HG03095 (cell line): ENCODE measurements at regions not wholly inside any gene's neighbourhood (a gene's known extent, or its start where the extent isn't known, plus 50 kb on each side); places are given as distances from the start of the nearest gene placed in this dataset.

Experiments
- ATAC-seq: cut with Tn5 transposase; IDR thresholded peaks from one replicate; pipeline ENCODE4 v1.9.1; 2021; ENCODE audit warnings: moderate library complexity; ENCODE audit not compliant: unreplicated experiment

DNA sequence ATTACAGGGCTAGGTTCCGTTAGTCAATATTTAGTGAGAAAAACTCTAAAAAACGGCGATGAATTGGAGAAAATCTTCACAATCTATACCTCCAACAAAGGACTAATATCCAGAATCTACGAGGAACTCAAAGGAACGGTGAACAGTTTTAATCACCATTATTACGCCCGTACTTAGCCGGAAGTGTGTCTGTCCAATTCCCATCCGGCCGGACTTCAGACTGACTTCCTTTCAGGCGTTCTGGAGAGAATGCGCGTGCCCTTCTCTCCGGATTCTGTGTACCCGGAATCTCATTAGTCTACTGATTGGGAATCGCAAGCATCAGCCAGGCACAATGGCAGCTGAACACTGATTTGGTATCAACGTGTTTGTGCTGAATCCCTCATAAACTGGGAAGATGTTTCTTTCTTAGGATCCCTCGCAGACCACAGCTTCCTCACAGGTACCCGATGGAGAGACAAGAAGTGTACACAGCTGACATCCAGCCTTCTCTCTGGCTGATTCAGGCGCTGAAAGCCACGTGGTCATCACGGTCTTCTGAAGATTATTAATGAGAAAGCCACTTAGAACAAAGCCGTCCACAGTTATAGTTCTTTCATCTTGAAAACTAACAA, 239.9 kb downstream of the ZNF516 start:
- ATAC-seq = no peak

DNA sequence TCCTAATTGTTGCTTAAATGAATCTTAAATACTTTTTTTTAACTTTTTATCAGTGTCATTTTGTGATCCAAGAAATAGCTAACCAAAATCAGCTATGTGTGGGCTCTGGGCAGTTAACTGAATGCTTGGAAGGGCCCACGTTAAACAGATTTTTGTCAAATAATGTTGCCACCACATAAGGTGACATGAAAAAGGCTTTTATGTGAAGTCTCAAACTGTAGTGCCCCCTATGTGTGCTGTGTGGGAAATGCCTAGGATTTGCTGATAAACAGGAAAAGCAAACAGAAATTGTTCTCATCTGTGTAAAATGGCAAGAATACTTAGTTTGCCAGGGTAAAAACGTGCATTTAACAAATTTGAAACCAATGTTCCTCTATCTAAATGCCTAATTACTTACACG, 242.2 kb downstream of the ZNF516 start:
- ATAC-seq = no peak

DNA sequence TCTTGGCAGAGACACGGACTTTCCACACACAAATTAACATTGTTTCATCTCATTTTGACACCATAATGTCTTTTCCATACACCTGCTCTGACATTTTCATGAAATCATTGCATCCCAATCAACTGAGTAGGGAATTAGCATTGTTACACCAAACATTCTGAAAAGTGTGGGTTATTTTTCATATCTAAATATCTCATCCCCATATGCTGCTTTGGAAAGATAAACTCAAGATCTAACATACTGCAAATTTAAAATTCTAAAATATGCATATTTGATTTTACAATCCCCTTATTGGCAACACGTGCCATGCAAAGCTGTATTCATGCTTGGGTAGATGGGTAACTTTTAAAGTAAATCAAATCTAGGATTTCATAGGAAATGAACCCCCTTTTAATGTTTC, 242.9 kb downstream of the ZNF516 start:
- ATAC-seq = no peak

DNA sequence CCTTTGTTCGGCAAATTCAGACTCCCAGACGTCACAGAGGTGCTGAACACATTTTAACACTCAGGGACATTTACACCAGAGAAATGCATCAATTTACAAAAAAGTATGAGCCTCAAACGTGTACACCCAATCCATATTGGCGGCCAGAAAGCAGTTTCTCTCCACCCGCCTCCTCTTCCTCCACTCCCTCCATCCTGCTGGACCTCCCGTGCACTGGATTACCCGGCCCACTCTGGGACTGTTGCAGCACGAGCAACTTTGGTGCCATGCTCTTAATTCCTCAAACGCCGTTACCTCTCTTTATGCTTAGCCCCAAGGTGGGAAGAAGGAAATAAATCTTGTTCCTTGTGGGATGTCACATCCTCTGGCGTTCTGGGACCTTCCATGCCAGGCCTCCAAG, 243.4 kb downstream of the ZNF516 start:
- no peak for ATAC-seq

DNA sequence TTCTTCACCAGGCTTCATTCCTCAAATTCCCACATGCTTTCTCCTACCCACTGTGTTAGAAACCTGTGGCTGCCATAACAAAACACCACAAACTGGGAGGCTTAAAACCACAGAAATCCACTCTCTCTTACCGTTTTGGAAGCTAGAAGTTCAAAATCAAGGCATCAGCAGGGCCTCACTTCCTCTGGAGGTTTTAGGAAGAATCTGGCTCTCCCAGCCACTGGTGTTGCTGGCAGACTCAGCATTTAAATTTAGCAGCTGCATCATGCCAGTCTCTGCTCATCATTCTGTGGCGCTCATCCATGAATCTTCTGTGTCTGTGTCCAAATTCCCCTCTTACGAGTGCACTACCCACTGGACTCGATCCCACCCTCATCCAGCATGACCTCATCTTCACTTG, 248.5 kb downstream of the ZNF516 start:
- no peak for ATAC-seq

DNA sequence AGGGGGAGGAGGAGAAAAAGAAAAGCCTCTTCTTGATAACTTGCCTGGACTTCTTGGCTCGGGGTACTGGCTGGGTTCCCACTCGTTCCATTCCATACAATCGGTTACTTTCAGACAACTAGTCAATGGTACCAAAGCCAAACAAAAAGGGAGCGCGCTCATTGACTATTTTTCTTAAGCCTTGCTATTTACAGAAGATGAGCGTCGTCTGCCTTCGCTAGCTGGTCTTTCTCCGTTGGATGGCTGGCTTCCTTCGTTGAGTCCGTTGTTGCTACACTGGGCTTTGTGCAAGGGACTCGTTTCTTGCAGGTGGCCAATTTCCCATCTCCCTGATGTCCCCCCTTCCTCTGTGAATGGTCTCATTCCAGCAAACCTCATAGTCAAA, 260.4 kb downstream of the ZNF516 start:
- no peak for ATAC-seq

DNA sequence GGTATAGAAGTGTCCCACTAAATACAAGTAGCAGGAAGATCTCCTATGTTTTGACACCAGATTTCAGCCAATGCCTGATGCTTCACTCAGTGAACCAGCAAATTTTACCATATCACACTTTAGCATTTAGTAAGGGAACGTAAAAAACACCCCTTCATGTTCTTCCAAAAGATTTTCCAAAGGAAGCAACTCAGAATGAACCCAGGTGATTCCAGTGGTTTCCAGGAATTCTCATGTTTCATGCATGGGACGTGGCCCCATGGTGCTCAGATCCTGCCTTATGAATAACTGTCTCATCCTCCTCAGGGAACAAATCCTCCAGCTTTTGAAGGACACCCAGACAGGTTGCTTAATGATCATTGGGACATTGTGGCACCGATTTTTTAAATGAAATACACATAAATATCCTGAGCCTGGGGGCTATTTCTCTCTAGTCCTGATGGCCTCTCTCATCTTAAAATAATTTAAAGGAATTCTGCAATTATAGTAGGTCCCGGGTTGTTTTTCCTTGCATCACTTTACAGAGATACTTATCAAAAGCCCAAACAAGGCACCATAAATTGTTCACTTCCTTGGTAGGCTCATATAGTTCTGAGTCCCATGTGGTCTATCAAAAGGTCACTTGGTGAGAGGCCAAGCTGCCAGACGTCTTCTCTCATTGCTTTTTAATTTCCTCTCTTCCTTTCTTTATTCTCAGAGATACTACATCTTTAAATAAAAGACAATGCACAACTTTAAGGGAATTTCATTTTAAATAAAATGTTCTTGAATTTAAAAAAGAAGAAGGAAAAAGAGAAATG, 261.0 kb downstream of the ZNF516 start:
- no peak for ATAC-seq

DNA sequence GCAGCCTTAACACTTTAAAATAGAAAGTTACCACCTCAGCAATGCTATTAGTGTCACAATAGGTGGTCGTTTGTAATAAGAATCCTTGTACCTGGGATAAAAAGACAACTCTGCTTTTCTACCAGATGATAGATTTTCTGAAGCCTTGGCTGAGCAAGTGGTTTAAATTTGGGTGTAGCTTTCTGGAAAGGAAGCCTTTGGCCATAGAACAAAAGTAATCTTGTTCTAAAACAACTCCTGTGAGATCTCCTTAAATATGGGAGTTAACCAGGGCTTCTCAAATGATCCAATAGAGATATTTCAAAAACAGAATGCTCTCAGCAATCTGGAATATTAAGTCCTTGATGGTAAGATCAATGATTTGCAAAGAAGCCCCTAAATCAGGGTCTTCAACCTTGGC, 261.6 kb downstream of the ZNF516 start:
- ATAC-seq = no peak

DNA sequence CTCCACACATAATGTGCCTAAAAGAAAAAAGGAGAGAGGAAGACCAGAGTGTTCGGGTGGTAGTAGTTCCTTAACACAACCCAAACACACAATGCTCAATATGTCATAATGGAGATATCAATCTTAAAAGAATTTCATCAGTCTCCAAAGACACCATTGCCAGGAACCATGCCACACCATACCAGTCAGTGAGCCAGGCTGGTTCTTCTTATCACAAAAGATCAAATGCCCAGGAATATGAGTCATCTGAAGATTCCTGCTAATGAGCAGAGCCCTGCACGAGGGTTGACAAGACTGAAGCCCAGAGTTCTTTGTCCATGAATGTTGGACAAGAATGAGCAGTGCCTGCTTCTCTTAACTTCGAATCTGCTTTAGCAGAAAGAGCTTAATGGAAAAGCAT, 262.3 kb downstream of the ZNF516 start:
- ATAC-seq = no peak

DNA sequence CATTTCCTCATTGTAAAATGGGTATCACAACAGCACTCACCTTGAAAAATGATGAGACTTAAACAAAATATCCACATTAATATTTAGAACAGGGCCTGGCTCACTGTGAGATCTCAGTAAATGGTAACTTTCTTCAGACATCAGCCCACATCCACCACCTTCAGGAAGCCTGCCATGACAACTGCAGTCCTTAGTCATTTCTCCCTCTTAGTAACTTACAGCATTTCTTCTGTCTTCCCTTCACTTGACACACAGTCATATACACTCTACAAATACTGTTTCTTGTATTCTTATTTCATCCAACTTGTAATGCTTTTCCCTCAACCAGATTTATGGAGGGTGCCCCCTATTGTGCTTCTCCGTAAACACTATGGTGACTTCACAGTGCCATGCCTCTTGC, 263.0 kb downstream of the ZNF516 start:
- ATAC-seq = no peak

DNA sequence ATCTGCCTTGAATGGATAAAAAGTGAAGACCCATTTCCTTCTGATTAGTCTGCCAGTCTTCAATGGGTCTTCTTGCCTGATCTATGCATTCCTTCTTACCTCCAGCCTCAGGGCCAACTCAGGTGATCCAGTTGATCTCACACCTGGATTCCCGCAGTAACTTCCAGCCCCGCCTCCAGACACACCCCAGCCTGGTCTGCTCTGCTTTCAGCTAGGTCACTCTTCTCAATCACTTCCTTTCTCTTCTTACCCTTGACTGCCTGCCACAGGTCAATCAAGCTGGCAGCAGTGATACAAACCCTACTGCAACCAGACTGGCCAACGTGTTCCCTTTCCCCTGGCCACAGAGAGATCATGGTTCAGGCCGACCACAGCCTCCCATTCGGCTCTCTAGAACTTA, 263.6 kb downstream of the ZNF516 start:
- ATAC-seq = no peak

DNA sequence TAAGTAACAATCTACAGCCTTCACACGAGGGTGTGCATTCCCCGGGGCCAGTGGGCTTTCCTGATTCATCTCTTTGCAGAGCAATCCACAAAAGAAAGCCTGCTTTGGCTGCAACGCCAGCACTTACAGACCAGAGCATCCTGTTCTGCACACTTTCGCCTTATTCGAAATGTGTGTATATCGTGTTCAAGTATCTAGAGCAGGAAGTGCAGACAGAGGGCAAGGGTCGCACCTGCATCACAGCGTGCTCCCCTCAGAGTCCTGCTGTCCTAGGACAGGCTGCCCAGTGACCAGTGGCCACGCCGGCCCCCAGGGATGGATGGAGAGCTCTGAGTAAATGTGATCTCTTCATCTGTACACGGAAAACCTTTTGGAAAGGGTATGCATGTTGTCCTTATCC, 264.3 kb downstream of the ZNF516 start:
- no peak for ATAC-seq

DNA sequence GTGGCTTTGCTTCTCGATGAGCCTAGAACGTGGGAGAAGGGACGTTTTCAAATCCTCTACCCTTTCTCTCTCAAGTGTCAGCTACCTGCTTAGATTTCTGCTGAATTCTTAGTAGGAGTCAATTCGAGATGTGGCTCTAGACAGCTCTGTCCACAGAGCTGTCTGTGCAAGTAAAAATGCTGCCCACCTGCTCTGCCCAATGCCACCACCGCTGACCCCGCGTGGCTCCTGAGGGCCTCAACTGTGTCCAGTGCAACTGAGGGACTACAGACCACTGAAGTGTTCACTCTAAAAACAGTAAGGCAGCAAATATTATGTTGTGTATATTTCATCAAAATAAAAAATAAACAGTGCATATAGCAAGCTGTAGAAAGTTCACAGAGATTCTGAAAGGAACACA, 266.3 kb downstream of the ZNF516 start:
- ATAC-seq = no peak

DNA sequence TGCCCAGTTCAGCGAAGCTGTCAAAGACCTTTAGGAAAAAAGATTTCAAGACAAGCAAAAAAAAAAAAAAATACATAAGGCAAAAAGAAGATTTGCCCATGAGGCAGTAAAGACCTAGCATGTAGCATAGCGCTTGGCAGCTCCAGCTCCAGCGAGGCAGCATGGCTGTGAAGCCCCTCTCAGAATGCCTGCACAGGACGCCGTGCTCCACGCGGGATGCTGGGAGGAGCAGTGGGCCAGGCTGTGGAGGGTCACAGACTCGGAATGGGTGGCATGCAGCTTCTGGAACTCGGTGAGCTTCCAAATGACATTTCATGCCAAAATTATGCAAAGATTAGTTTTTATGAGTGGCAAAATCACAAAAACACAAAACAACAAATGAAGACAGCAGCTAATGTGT, 267.3 kb downstream of the ZNF516 start:
- no peak for ATAC-seq

DNA sequence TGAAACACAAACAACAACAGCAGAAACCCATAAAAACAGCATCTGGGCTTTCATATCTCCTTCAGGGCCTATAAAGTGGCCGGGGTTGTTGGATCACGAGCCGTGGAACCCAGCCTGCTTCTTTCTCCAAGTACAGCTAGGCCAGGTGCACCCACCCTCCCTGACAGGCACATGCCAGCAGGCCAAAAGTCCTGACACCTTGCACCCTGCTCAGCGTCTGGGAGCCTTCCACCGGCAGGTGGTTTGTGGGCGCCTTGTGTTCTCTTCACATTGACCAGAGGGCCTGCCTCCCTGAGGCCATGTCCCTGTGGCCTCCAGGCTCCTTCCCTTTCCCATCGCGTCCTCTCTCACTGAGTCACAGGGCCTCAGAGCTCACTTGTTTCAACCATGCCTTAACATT, 271.6 kb downstream of the ZNF516 start:
- ATAC-seq = no peak

DNA sequence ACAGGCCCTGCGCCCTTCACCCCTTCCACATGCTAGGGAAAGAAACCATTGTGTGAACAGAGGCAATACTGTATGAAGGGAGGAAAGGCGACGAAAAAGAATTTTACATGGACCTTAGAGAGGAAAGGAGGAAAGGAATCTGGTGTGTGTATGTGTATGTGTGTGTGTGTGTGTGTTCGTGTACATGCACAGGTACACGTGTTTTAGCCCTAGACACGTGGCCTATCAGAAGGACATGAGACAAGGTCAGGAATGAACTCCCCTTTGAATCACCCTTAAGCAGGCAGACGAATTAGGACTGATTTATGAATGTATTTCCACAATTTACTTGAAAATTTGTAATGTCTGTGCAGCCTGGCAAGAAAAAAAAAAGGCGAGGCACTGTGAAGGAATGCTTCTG, 276.0 kb downstream of the ZNF516 start:
- no peak for ATAC-seq

DNA sequence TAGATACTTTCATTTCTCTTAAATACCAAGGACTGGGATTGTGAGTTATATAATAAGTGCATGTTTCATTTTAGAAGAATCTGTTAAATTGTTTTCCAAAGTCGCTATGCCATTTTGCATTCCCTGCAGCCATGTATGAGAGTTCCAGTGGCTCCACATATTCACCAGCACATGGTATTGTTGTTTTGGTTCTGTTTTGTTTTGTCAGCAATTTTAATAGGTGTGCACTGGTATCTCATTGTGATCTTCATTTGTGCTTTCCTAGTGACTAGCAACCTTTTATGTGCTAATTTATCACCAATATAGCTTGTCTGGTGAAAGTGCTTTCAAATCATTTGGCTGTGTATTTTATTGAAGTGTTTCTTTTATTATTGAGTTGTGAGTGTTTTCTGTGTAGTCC, 278.9 kb downstream of the ZNF516 start:
- no peak for ATAC-seq

DNA sequence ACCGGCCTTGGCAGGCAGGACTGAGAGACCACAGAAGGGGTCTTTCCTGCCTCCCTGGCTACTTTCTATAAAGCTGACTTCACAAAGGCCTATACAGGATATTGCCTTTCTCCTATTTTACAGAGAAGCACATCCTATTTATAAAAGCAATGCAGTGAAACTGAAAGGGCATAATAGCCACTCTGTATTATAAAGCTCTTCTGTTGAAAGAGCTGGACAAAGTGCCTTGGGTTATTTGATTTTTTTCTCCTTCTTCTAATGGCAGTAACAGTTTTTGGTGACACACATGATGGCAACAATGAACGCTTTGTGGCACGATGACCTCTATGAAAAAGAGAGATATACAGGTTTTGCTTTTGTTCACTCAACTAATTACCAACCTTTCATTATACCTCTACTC, 281.1 kb downstream of the ZNF516 start:
- ATAC-seq = no peak

DNA sequence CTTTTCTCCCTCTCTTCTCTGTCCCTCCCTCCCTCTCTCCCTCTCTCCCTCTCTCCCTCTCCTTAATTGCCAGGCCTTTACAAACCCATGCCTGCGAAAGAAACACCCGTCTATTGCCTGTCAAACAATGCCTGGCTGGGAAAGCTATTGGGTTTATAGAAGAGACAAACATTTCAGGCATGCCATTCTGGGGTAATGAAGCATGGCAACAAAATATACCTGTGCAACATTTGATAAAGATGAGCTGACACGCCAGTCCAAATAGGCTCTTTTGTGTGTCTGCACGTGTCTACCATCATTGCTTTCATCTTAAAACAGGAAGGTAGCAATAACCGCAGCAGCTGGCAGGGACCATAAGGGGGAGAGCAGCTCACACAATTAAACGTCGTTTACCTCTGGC, 282.1 kb downstream of the ZNF516 start:
- ATAC-seq = no peak

DNA sequence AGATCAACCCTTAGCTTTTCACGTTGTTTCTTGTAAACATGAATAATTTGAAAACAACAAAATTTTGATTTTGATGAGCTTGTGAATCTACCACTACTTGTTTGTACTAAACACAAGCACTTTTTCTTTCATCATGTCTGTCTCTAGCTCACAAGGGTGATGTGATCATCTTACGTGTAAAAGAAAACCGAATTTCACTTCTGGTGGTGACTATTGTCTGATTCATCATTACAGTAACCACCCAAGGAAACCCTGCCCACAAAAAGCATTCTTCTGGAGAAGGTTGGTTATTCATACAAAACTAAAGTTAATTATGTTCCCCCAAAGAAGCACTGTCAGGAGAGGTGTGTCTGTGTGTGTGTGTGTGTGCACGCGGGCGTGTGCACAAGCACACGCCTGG, 285.4 kb downstream of the ZNF516 start:
- no peak for ATAC-seq

DNA sequence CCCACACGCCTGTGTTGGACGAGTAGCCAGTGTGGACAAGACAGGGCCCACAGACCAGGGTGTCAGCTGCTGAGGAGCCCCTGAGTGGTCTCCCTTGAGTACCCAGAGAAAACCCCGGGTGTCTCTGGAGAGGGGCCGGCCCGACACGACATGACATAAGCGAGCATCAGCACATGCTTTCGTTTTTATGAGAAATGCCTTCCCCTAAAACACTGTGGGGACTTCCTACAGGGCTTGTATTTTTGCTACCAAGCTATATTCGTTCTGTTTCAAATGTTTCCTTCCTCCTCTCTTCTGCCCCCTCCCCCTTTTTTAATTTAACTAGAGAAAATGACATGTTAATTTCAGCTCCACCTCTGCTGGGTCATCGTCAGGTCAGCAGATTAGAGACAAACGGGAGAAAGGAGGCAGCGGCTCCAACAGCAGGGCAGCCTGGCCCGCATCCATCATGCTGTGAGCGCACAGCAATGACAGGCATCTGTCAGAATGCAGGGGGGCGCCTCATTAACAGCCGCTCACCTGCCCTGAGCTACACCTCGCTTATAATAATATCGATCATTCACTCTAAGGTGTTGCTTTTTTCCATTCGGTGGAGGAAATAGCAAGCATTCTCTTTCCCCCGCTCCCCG, 286.2 kb downstream of the ZNF516 start:
- no peak for ATAC-seq

DNA sequence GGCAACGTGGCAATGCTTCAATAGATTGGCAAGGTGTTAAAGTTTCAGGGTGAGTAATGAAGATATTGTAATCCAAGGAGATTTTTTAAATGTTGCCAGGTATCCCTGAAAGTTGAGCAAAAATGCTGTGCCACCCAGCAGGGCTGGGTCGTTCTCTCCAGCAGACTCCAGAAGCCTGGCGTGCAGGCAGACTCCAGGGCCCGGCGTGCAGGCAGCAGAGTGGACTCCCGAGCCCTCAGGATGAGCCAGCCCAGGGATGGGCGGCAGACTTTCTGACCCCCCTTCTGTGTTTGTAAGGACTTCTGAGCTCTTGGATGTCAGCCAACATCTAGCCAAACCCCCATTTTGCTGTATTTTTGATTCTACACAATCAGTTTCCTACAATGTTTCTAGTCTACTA, 289.1 kb downstream of the ZNF516 start:
- no peak for ATAC-seq

DNA sequence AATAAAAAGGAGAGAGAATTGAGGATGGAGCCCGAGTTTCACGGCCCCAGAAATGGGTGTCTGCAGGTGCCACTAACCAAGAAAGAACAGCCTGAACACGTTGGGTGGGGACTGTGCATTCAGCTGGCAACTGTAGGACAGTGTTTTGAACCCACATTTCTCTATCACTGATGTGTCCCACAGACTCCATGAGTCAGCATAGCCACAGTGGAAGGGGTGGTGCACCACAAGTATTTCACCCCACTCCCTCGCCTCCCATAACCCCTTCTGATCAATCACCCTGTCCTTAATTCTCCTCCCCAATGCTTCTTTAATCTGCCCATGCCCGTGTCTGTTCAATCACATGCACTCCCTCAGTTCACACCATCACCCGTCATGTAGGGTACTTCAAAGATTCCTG, 291.5 kb downstream of the ZNF516 start:
- ATAC-seq = no peak
